ENCODE measurements at regions not wholly inside any gene's neighbourhood (a gene's known extent, or its start where the extent isn't known, plus 50 kb on each side); places are given as distances from the start of the nearest gene placed in this dataset.

DNA sequence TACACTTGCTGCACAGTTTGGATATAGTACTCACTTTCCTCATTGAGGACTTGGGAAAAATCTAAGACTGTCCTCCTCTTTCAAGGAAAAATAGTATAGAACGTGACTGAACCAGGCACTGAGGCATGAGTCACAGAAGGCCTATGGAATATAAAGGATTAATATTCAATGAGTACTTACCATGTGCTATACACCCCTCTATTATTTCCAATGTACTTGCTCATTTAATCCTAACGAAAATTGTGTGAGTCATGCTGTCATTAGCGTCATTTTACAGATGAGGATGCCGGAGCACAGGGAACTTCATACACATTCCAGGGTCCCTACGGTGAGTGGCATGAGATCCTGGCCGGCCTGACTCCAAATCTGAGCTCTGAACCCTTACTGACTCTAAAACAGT is 2136.2 kb upstream of the TENM3 start:
- intact Hi-C loops (cut with DNase I), result no loop called here
- TF ChIP-seq, protein P1, sequence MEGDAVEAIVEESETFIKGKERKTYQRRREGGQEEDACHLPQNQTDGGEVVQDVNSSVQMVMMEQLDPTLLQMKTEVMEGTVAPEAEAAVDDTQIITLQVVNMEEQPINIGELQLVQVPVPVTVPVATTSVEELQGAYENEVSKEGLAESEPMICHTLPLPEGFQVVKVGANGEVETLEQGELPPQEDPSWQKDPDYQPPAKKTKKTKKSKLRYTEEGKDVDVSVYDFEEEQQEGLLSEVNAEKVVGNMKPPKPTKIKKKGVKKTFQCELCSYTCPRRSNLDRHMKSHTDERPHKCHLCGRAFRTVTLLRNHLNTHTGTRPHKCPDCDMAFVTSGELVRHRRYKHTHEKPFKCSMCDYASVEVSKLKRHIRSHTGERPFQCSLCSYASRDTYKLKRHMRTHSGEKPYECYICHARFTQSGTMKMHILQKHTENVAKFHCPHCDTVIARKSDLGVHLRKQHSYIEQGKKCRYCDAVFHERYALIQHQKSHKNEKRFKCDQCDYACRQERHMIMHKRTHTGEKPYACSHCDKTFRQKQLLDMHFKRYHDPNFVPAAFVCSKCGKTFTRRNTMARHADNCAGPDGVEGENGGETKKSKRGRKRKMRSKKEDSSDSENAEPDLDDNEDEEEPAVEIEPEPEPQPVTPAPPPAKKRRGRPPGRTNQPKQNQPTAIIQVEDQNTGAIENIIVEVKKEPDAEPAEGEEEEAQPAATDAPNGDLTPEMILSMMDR (IDR thresholded peaks at IDR 0.05), result no peak
- no peak for ATAC-seq
- WGBS, 2 donors, result 75% methylated on average over 6 of the region's 6 CpGs
- no peaks in the 10 kb centered on the region for H3K4me1 ChIP-seq
- no peak overlapping the region for H3K27ac ChIP-seq
- no peak for DNase-seq
- no peaks in the 10 kb centered on the region for H3K9me3 ChIP-seq
- H3K4me3 ChIP-seq, result no peak overlapping the region
- no peaks in the 10 kb centered on the region for H3K36me3 ChIP-seq
- no peaks in the 10 kb centered on the region for H3K27me3 ChIP-seq

DNA sequence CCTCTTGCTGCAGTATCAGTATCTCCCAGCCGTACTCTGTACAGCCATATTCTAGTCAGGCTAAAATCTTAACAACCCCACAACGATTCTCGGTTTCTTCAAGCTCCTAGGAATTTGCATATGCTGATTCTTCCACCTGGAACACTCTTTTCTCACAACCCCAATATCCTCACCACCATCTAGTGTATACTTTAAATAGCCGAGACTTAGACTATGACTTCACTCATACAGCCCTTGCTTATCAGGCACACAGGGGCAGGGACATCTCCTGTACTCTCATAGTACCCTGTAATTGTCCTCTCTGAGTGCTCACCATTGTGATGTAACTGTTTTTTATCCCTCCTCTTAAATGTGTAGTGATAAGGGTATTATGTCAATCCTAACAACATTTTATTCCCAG is 2126.4 kb upstream of the TENM3 start:
- WGBS, 2 donors, result 60 to 62% methylated on average over 4 of the region's 4 CpGs
- ATAC-seq (no peak), DNase-seq (no peak)
- H3K27me3 ChIP-seq, result no peaks in the 10 kb centered on the region
- no peaks in the 10 kb centered on the region for H3K9me3 ChIP-seq
- H3K4me3 ChIP-seq, result no peak overlapping the region
- TF ChIP-seq, protein P1 (IDR thresholded peaks at IDR 0.05), result no peak
- intact Hi-C loops (cut with DNase I), result no loop called here
- H3K36me3 ChIP-seq, result no peaks in the 10 kb centered on the region
- no peaks in the 10 kb centered on the region for H3K4me1 ChIP-seq
- no peak overlapping the region for H3K27ac ChIP-seq

DNA sequence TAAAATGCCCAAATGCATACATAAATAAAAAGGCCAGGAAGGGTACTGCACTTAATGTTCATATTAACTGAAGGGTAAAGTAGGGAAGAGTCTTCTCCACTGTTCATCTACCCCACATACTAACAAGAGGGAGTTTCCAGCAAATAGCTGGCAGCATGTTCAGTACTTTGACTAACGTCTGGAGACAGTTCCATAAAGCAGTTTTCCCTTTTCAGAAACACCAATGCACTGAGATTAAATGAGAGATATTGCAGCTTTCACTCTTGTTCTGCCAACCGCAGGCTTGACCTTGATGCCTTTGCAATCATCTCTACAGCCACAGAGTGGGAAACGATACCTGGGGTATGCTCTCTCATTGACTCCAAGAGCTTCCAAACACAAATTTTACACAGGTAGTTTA is 2123.1 kb upstream of the TENM3 start:
- Histone ChIP-seq H3K27me3 (no peaks in the 10 kb centered on the region), H3K36me3 (no peaks in the 10 kb centered on the region), H3K27ac (no peak overlapping the region), H3K4me3 (no peak overlapping the region), H3K9me3 (no peaks in the 10 kb centered on the region), H3K4me1 (no peaks in the 10 kb centered on the region)
- DNase-seq (no peak), ATAC-seq (no peak)
- intact Hi-C loops (cut with DNase I), result no loop called here
- 61 to 69% methylated on average over 3 of the region's 3 CpGs for WGBS, 2 donors
- TF ChIP-seq, protein P1 (IDR thresholded peaks at IDR 0.05), result no peak

DNA sequence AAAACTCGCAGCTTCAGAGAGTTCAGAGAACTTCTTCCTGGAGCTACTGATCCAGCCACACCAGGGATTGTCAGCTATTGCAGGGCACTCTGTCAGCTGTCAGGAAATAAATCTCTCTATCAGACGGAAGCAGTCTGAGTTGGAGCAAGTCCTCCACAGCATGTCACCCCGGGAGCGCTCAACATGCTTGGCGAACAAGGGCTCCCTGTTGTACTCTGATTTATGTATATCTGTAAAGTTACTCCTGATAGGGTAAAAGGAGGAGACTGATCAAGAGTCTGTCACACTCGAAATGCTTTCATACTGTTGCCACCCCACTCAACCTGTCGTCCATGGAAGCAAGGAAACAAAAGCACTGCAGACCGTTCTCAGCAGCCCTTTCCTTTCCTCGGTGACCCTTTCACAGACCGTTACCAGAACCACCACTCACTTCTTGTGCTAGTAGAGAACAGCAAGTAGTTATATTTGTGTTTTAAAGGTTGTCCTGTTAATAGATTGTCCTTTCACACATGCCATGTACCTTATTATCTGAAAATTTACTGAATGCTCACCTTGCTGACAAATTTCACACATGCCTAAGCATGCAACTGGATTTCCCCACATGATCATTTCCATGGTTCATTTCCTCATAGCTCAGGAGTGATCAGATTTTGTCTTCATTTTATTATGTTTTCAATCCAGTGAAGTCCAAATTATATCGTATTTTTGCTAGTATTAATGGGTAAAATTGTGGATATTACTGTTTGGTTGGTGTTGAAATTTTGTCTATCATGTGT is 2108.9 kb upstream of the TENM3 start:
- DNase-seq, result no peak
- Histone ChIP-seq H3K27me3 (no peaks in the 10 kb centered on the region), H3K36me3 (no peaks in the 10 kb centered on the region), H3K4me3 (peak overlapping the region in 4 of 10 donors; percentile 1 to 20 (median 8)), H3K4me1 (no peaks in the 10 kb centered on the region), H3K27ac (no peak overlapping the region), H3K9me3 (no peaks in the 10 kb centered on the region)
- intact Hi-C loops (cut with DNase I), result no loop called here
- peak in 1 of 8 donors; percentile 58 for ATAC-seq
- WGBS, 2 donors, result 9 to 10% methylated on average over 11 of the region's 11 CpGs
- TF ChIP-seq, protein P1 (IDR thresholded peaks at IDR 0.05), result no peak
